ENCODE measurements at regions not wholly inside any gene's neighbourhood (a gene's known extent, or its start where the extent isn't known, plus 50 kb on each side); places are given as distances from the start of the nearest gene placed in this dataset.

DNA sequence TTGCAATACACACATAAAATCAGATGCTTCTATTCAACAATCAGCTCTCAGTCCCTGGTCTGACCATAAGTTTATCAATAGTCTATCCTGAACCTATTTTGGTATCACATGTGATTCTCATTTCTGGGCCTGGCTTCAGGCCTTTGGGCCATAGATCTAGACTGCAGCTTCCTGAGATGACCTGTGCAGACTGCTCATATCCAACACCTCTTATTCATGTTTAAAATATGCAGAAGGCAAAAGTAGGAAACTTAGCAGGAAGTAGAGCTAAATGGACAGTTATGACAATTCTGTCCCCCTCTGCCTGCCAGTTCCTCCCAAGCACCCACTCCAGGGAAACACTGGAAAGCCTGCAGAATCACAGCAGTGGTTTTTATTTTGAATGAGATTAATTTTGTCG, 53.3 kb downstream of the C7orf25 start:
- no peak overlapping the region for H3K4me3 ChIP-seq (ENCODE audit: low read depth, low read length)
- TF ChIP-seq, protein P1, sequence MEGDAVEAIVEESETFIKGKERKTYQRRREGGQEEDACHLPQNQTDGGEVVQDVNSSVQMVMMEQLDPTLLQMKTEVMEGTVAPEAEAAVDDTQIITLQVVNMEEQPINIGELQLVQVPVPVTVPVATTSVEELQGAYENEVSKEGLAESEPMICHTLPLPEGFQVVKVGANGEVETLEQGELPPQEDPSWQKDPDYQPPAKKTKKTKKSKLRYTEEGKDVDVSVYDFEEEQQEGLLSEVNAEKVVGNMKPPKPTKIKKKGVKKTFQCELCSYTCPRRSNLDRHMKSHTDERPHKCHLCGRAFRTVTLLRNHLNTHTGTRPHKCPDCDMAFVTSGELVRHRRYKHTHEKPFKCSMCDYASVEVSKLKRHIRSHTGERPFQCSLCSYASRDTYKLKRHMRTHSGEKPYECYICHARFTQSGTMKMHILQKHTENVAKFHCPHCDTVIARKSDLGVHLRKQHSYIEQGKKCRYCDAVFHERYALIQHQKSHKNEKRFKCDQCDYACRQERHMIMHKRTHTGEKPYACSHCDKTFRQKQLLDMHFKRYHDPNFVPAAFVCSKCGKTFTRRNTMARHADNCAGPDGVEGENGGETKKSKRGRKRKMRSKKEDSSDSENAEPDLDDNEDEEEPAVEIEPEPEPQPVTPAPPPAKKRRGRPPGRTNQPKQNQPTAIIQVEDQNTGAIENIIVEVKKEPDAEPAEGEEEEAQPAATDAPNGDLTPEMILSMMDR (IDR thresholded peaks at IDR 0.05; ENCODE audit: low read depth, low read length) = no peak

DNA sequence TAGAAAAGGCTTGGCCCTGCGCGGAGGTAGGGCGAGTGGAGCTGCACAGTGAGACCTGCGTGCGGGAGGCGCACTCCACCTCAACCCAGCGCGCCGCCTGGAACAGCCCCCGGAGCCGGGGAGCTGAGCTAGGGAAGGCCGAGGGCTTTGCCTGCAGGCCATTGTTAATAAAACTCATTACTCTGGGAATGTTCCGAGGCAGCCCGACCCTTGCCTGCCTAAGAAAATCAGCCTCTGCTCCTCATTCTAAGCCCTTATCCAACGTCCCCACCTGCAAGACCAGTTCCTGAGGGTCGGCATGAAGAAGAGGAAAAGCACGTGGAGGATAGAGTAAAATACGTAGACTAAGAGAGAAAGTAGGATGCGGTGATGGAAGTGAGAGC, 55.3 kb downstream of the C7orf25 start:
- TF ChIP-seq, protein P1 (IDR thresholded peaks at IDR 0.05; ENCODE audit: low read depth, low read length) = no peak
- peak overlapping the region; percentile 55 for H3K4me3 ChIP-seq (ENCODE audit: low read depth, low read length)

DNA sequence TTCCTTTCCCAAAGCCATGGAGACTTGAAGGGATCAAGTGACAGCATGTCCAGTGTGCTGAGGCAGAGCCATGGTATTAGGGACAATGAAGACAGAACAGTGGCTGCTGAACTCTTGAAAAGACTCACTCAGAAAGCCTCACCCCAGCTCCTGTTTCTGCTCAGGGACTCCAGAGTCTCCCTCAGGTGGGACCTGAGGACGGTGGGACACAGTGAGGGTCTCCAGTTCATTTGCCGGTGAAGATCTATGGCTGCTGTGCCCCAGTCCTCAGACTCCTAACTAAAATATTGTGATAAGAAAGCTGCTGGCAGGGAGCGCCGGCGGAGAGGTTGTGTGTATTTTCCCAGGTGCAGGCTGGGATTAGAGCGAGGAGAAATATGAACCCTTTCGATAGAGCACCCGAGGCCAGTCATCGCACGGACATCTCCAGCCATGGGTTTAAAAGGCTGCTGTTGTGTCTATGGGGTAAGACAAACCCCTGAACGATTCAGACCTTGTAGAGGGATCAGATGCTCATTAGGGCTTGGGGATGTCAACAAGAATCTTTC, 57.2 kb downstream of the C7orf25 start:
- no peak overlapping the region for H3K4me3 ChIP-seq (ENCODE audit: low read depth, low read length)
- TF ChIP-seq, protein P1 (IDR thresholded peaks at IDR 0.05; ENCODE audit: low read depth, low read length) = no peak

DNA sequence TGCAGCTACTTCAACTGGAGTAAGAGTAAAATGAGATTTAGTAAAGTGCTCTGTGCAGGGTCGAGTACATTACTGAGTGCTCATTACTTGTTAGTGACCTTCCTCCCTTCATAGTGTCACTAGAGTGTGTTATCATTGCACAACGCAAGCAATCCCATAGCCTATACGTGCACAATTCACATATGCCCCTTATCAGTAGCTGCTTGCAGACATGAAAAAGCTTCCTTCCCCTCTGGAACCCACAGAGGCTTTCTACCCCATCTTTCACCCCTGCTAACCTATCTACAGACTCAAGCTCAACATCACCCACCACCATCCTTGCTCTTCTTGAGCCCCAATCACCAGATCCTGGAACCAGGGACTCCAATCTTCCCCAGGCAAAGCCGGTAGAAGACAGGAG, 59.3 kb downstream of the C7orf25 start:
- TF ChIP-seq, protein P1 (IDR thresholded peaks at IDR 0.05; ENCODE audit: low read depth, low read length) = no peak
- H3K4me3 ChIP-seq (ENCODE audit: low read depth, low read length) = no peak overlapping the region

DNA sequence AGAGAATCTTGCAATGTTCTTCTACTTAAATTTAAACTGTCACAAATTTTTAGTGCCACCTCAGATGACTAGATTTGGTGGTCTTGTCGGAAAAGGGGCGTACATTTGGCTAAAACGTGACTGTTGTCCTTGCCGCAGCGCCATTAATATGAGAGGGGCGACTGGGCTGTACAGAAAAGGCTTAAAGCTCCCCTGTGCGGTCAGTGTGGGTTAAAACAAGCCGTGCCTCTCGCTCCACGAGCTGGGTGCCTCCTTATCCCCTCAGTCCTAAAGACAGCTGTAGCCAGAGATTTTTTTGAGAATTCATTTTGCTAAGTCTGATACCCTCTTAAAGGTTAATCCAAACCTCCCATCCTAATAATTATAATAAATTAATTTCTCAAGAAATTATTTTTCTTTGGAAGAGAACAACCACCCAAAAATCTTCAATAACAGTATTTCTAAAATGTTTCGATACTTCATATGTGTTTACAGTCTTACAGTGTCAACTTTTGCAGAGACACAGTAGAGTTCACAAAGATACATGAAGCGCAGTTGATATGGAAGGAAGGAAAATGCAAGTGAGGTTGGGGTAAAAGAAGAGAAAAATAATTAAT, 68.6 kb downstream of the C7orf25 start:
- TF ChIP-seq, protein P1 (IDR thresholded peaks at IDR 0.05; ENCODE audit: low read depth, low read length) = peak; percentile 50
- no peak overlapping the region for H3K4me3 ChIP-seq (ENCODE audit: low read depth, low read length)

DNA sequence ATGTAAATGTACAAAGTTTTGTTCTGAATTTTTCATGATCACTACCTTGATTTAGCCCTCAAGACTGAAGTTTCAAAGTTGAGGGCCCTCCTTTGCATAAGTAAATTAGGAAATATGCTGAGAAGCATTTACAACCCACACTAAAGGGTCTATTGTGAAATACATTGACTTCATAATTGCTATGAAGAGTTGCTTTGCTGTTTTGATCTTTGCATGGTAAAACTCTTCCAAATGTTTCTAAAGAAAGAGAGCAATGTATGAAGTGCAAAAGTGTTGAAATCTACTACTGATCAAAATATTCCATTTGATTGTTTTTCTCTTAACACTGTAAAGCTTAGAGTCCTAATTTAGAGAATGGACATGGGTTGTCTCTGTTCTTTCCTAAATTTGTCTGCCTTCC, 77.2 kb downstream of the C7orf25 start:
- TF ChIP-seq, protein P1 (IDR thresholded peaks at IDR 0.05; ENCODE audit: low read depth, low read length) = no peak
- H3K4me3 ChIP-seq (ENCODE audit: low read depth, low read length) = no peak overlapping the region

DNA sequence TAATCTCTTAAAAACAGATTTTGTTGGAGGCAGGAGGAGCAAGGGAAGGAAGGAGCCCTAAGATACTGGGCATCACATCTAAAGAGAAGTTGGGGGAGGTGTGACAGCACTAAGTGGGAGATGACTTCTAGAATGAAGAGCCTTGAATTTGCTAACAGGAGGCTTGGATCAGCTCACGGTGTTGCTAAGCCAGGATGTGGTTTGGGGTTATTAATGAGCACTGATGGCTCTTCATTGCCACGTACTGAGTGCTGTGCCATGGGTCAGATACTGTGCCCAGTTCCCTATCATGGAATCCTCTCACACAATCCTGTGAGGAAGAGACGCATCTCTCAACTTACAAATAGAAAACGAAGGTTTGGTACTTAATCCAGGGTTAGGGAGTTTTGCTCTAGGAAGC, 78.5 kb downstream of the C7orf25 start:
- TF ChIP-seq, protein P1 (IDR thresholded peaks at IDR 0.05; ENCODE audit: low read depth, low read length) = no peak

More for the DNA sequence above, 78.5 kb downstream of the C7orf25 start:
- H3K4me3 ChIP-seq (ENCODE audit: low read depth, low read length) = no peak overlapping the region

Measured in WI38 (cell line).